ENCODE measurements at regions not wholly inside any gene's neighbourhood (a gene's known extent, or its start where the extent isn't known, plus 50 kb on each side); places are given as distances from the start of the nearest gene placed in this dataset.

DNA sequence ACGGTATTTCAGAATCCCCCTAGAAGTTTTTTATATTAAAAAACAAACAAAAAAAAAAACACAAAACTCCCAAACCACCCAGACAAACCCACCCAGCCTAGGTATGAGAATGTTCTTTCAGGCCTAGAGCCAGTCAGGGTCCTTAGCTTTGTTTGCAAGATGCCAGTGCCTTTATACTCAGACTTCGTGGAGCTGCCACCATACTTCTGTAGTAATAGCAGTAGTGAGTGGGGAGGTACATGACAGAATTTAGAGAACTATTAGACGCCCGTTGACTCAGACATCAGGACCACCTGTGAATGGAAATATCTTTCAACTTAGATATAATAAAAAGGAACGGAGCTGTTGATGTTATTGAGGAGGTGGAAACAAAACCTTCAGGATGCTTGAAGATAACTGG, 138.2 kb upstream of the MKLN1 start:
- no peak overlapping the region for H3K4me2 ChIP-seq (ENCODE audit: control insufficient read depth, extremely low read depth, insufficient read depth, low read depth, low read length)
- no peaks in the 10 kb centered on the region for H3K9me1 ChIP-seq (ENCODE audit: control insufficient read depth, extremely low read depth, insufficient read depth, low read length)
- peaks cover 4% of the 10 kb centered on the region for H3K9me3 ChIP-seq (ENCODE audit: control insufficient read depth, low read depth, low read length)
- H3K4me1 ChIP-seq (ENCODE audit: control insufficient read depth, extremely low read depth, insufficient read depth, low read length), result peaks cover 21% of the 10 kb centered on the region
- DNase-seq (ENCODE audit: low read depth, low spot score) (no peak), FAIRE-seq (no peak)
- no peaks in the 10 kb centered on the region for H3K36me3 ChIP-seq (ENCODE audit: control insufficient read depth in 2 of 2, extremely low read depth in 1 of 2, insufficient read depth in 2 of 2, low read length in 2 of 2)
- H3K27ac ChIP-seq (ENCODE audit: control insufficient read depth, insufficient read depth, low read length), result no peak overlapping the region
- H3K79me2 ChIP-seq (ENCODE audit: control insufficient read depth, insufficient read depth, low read length), result no peaks in the 10 kb centered on the region
- no peak overlapping the region for H2AFZ ChIP-seq (ENCODE audit: control insufficient read depth, low read length)
- H3K27me3 ChIP-seq (ENCODE audit: control insufficient read depth, extremely low read depth, insufficient read depth, low read length), result no peaks in the 10 kb centered on the region
- H3K9ac ChIP-seq (ENCODE audit: control insufficient read depth, extremely low read depth, insufficient read depth, low read length), result no peak overlapping the region
- no peak overlapping the region for H3K4me3 ChIP-seq (ENCODE audit: control insufficient read depth in 2 of 3, extremely low read depth in 1 of 3, insufficient read depth in 2 of 3, low read depth in 1 of 3, low read length in 3 of 3)
- dilution Hi-C loops (cut with MboI; ENCODE audit: extremely low pct_ligation_motif_present, low sequenced_read_pairs), result no loop called here
- TF ChIP-seq, protein P1, sequence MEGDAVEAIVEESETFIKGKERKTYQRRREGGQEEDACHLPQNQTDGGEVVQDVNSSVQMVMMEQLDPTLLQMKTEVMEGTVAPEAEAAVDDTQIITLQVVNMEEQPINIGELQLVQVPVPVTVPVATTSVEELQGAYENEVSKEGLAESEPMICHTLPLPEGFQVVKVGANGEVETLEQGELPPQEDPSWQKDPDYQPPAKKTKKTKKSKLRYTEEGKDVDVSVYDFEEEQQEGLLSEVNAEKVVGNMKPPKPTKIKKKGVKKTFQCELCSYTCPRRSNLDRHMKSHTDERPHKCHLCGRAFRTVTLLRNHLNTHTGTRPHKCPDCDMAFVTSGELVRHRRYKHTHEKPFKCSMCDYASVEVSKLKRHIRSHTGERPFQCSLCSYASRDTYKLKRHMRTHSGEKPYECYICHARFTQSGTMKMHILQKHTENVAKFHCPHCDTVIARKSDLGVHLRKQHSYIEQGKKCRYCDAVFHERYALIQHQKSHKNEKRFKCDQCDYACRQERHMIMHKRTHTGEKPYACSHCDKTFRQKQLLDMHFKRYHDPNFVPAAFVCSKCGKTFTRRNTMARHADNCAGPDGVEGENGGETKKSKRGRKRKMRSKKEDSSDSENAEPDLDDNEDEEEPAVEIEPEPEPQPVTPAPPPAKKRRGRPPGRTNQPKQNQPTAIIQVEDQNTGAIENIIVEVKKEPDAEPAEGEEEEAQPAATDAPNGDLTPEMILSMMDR (optimal IDR thresholded peaks at IDR 0.05 in 1 of 3, IDR thresholded peaks at IDR 0.05 in 1 of 3, conservative IDR thresholded peaks at IDR 0.05 in 1 of 3; ENCODE audit: extremely low read depth in 1 of 3, insufficient read depth in 2 of 3, low read length in 3 of 3), result no peak
- no peak for TF ChIP-seq EZH2 (IDR thresholded peaks at IDR 0.05; ENCODE audit: low read length)
- no peaks in the 10 kb centered on the region for H4K20me1 ChIP-seq (ENCODE audit: control insufficient read depth, extremely low read depth, insufficient read depth, low read length)

DNA sequence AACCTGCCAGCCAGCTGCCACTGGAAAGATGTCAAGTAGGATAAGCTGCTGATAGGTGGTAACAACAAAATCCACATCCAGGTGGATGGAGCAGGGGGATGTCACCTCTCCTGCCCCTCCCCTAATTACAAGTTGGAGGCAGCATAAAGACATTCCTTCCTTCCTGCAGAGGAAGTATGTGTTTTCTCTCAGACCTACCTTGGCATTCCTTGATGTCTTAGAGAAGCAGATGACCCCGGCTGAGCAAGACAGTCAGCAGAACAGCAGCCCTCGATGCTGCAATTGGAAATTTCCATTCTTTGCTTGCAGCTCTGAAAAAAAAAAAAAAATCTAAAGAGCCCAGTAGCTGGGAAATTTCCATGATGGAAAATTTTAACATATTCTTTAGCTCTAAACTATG, 137.5 kb upstream of the MKLN1 start:
- Histone ChIP-seq H3K4me2 (ENCODE audit: control insufficient read depth, extremely low read depth, insufficient read depth, low read depth, low read length) (no peak overlapping the region), H3K9me3 (ENCODE audit: control insufficient read depth, low read depth, low read length) (peaks cover 4% of the 10 kb centered on the region), H3K4me3 (ENCODE audit: control insufficient read depth in 2 of 3, extremely low read depth in 1 of 3, insufficient read depth in 2 of 3, low read depth in 1 of 3, low read length in 3 of 3) (no peak overlapping the region), H3K27ac (ENCODE audit: control insufficient read depth, insufficient read depth, low read length) (no peak overlapping the region), H3K36me3 (ENCODE audit: control insufficient read depth in 2 of 2, extremely low read depth in 1 of 2, insufficient read depth in 2 of 2, low read length in 2 of 2) (no peaks in the 10 kb centered on the region), H3K4me1 (ENCODE audit: control insufficient read depth, extremely low read depth, insufficient read depth, low read length) (peaks cover 21% of the 10 kb centered on the region), H2AFZ (ENCODE audit: control insufficient read depth, low read length) (no peak overlapping the region), H3K9ac (ENCODE audit: control insufficient read depth, extremely low read depth, insufficient read depth, low read length) (no peak overlapping the region), H3K79me2 (ENCODE audit: control insufficient read depth, insufficient read depth, low read length) (no peaks in the 10 kb centered on the region), H3K9me1 (ENCODE audit: control insufficient read depth, extremely low read depth, insufficient read depth, low read length) (no peaks in the 10 kb centered on the region), H4K20me1 (ENCODE audit: control insufficient read depth, extremely low read depth, insufficient read depth, low read length) (no peaks in the 10 kb centered on the region), H3K27me3 (ENCODE audit: control insufficient read depth, extremely low read depth, insufficient read depth, low read length) (no peaks in the 10 kb centered on the region)
- TF ChIP-seq, protein P1 (optimal IDR thresholded peaks at IDR 0.05 in 1 of 3, IDR thresholded peaks at IDR 0.05 in 1 of 3, conservative IDR thresholded peaks at IDR 0.05 in 1 of 3; ENCODE audit: extremely low read depth in 1 of 3, insufficient read depth in 2 of 3, low read length in 3 of 3), result no peak
- TF ChIP-seq EZH2 (IDR thresholded peaks at IDR 0.05; ENCODE audit: low read length), result no peak
- dilution Hi-C loops (cut with MboI; ENCODE audit: extremely low pct_ligation_motif_present, low sequenced_read_pairs), result no loop called here
- FAIRE-seq (no peak), DNase-seq (ENCODE audit: low read depth, low spot score) (no peak)

Data from keratinocyte (primary cell).